ENCODE measurements at regions not wholly inside any gene's neighbourhood (a gene's known extent, or its start where the extent isn't known, plus 50 kb on each side); places are given as distances from the start of the nearest gene placed in this dataset.
"Not testable (repeated sequence)": the region's sequence is repeated elsewhere in the genome, so short reads cannot be mapped to it uniquely, and the experiment has no call there.

DNA sequence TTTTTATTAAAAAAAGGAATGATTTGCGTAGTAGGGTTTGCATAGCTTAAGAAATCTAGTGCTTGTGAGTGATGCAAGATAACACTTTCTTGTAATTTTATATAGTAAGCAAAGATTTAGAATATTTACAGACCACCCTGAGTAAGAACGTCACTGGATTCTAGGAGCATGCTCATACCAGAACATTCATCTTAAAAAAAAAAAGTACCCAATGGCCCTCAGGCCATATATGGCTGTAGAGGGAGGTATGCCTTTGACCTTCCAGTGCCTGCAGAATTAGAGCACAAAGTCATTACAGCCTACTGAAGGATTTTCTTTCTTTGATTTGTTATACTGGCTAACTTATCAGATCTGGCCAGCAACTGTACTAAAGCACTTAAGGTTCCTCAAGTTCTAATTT is 236.3 kb upstream of the GYPA start:
- DNase-seq: no peak

DNA sequence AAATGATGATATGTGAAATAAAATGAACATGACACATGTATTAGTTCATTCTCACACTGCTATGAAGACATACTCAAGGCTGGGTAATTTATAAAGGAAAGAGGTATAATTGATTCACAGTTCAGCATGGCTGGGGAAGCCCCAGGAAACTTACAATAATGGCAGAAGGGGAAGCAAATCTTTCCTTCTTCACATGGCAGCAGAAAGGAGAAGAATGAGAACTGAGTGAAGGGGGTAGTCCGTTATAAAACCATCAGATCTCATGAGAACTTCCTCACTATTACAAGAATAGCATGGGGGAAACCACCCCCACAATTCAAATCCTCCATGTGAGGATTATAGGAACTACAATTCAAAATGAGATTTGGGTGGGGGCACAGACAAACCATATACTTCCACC is 243.9 kb upstream of the GYPA start:
- no peak for DNase-seq

DNA sequence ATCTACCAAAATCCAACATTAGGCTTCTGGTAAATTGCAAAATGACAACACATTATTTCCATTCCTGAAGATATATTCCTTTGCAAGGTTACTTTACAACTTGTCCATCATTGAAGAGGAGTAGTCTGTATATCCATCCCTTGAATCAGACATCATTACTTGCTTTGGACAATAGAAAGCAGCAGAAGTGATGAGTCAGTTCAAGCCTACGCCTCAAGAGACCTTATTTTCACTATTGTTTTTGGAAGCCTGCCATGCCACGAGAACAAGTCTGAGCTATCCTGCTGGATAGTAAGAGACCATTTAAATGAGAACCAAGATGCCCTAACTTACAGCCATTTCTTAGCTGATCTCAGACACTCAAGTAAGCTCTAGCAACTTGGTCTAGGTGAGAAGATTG is 246.0 kb upstream of the HHIP start:
- DNase-seq: no peak

DNA sequence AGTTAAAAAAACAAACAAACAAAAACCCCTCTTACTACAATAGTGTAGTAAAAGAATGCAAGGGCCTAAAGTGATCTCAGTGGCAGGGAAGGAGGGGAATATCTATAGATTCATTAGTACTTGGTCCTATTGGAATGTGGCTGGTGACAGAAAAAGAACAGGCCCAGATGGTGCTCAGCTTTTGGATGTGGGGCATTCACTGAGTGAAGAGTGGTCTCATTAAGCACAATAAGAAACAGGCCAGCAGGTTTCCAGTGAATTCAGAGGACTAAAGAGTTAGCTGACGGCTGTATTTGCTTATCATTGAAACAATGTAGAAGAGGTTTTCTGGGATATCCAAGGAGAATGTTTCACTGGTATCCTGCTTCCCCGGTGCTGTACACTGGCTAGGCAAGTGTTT is 243.8 kb upstream of the HHIP start:
- no peak for DNase-seq

DNA sequence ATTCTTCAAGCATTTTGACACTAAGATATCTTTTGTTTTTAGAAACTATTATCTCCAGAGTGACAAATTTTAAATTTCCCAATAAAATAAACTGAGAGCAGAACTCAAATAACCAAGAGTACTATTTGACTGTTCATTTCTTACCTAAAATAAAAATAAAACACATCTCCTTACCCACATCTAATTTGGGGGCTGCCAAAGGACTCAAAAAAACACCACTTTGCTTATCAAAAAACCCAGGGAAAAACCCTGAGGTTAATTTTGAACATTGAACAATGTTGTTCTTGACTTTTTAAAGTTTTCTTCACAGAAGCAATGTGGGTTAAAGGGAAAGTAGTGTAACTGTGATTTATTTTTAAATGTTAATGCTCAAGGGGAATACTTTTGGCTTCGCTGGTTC is 243.0 kb upstream of the HHIP start:
- DNase-seq: no peak

DNA sequence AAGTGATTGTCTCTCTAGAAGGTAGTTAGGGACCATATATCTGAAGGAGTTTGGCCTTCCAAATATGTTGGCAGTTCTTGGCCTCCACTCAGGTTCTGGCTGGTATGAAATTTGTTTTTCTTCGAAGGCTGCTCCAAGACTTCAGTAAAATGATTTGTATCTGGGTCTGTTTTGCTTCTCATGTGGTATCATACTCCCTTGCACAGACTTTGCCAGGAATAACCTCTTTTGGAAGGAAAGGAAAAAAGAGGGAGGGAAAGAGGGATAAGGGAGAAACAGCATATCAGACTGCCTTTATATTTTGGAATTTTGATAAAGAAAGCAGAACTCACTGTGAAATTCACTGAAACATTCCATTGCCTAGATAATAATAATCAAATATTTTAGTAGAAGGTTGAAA is 242.1 kb upstream of the HHIP start:
- no peak for DNase-seq

DNA sequence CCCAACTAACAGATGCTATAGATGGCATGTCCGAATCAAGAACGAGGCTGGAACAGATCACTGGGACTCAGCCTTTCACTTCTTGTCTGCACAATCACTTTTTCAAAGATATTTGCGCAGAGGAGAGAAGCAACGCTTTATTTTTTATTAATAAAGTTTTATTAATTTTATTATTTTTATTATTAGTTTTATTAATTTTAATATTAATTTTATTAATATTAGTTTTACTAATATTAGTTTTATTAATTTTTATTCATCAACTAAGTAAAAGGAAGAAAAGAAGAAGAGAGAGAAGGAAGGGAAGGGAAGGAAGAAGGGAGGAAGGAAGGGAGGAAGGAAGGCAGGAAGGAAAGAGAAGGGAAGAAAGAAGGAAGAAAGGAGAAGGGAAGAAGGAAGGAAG is 236.4 kb upstream of the HHIP start:
- DNase-seq: no peak

DNA sequence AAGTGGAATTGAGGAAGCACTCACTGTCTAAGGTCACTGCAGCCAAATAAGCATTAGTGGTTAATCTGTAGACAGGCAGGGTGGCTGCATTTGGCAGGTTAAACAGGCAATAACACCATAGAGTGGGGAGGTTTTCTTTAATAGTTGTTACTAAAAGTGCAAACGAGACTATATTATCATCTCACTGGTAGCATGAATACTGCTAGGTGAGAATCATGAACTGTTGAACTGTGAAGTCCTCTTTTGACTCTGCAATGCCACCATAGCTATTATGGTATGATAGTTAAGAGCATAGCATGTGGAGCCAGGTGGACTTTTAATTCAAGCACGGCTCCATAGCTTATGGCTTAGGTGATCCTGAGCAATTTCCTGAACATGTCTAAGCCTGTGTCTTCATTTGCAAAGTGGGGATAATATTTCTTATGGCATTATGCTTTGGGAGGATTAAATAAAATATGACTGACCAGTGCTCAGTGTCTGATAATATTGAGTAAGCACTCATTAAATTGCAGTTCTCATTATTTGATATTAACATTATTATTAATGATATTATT is 235.6 kb upstream of the HHIP start:
- no peak for DNase-seq

DNA sequence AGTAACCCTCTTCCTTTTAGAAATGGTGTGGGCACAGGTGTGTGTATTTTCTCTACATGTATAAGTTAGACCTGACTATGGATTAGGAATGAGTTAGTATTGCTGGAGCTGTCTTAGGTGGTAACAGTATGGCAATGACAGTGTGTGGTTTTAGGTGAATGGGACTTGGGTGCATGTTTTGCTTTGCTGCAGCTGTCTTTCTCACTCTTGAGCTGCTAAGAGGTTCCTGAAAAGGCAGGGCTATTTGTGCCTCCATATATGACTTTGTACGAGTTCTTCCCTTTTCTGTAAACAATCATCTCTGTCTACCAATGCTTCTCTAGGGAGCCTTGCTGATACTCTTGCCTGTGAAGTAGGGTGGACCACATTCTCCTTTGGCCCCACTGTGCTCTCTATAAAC is 234.8 kb upstream of the HHIP start:
- no peak for DNase-seq

DNA sequence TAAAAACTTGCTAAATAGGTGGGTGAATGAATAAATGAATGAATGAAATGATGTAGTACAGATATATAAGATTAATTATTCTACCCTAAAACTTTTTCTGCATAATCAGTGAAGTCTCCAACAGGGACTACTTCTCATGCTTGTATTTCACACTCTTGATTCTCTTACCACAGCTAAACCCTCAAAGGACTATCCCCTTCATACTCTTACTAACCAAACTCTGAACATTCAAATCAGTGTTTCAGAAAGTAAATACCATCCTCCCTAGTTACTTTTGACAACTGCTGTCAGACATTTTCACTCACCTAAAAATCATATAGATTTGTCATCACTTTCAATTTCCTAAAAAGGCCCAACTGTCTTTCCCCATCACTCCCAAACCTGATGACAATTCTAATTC is 234.3 kb upstream of the HHIP start:
- no peak for DNase-seq

DNA sequence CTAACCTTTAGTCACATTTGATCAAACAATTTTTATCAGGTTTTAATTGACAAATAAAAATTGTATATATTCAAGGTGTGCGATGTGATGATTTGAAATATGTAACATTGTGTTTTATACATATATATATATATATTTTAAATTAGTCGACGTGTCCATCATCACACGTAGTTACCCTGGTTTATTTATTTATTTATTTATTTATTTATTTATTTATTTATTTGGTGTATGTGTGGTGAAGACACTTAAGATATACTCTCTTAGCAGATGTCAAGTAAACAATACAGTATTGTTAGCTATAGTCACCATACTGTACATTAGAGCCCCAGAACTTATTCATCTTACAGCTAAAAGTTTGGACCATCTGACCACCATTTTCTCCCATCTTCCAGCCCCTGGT is 224.9 kb upstream of the HHIP start:
- DNase-seq: no peak

DNA sequence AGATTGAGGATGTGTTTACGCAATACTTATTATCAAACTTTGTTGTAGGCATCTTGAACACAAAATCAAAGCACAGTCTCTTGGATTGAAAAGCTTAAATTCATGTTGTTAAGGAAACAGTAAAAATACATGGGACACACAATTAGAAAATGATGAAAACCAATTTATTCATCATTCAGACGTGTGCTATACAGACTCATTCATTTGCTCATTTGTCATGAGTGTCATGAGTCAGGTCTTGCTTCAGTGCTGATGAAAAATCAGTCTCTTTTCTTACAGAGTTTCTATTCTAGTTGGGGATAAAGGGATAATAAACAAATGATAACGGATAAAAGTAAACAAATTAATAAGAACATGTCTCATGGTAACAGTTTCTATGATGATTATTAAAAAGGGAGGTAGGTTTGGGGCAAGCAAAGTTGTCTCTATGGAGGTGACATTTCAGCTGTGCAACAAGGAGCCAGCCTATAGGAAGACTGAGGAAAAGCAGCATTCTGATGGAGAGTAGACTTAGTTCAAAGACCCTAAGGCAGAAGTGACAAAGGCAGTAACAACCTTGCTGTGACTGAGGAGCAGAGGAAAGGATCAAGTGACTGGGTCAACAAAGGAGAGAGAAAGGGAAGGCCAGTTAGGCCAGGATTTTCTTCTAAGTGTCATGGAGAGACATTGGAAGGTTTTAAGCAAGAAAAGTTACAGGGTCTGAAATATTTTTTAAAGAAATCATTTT is 224.0 kb upstream of the HHIP start:
- DNase-seq: no peak

DNA sequence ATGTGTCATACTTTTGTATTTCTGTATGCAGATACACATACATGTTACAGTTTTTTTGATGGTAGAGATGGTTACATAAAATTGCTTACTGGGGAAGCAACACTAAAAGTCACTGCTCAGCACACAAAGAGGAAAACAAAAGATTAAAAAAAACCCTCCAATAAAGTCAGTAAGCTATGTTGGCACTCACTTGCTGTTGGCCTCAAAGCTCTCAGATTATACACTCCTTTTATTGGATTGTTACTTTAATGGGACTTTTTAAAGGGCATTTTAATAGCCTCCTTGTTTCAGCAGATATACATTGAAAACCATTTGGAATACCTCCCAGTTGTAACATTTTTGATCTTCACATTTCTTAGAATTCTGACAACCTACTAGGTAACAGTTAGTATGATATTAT is 222.0 kb upstream of the HHIP start:
- DNase-seq: no peak

DNA sequence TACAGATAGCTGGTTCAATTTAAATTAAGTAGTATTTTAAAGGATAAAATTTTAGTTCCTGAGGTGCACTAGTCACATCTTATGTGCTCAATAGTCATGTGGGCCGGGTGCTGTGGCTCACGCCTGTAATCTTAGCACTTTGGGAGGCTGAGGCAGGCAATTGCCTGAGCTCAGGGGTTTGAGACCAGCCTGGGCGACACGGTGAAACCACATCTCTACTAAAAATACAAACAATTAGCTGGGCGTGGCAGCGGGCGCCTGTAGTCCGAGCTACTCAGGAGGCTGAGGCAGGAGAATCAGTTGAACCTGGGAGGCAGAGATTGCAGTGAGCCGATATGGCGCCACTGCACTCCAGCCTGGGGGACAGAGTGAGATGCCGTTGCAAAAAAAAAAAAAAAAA is 219.9 kb upstream of the HHIP start:
- DNase-seq: not testable (repeated sequence)

DNA sequence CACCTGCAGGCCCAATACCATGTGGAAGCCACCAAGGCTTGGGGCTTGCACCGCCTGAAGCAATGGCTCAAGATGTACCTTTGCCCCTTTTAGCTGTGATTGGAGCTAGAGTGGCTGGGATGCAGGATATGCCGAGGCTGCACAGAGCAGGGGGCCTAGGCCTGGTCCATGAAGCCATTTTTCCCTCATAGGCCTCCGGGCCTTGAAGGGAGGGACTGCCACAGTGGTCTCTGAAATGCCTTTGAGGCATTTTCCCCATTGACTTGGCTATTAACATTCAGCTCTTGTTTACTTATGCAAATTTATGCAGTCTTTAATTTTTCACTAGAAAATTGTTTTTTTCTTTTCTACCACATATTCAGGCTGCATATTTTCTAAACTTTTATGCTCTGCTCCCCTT is 203.2 kb upstream of the HHIP start:
- no peak for DNase-seq

DNA sequence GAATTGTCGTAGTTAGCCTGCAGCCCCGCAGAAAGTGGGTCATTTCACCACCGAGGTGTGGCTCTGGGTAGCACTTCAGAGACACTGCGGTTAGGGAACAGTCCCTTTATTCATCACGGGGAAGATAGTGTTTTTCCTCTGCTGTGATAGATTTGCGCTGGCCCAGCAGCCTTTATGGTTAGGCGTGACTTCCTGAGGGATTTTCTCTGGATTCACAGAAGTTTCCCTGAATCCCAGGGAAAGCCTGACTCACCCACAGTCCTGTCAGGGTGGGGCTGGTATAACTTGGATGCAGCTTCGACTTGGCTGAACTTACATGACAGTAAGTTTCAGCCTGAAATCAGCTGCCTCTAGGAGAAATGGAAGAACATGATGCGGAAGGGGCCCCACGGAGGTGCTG is 196.3 kb upstream of the HHIP start:
- DNase-seq: no peak

DNA sequence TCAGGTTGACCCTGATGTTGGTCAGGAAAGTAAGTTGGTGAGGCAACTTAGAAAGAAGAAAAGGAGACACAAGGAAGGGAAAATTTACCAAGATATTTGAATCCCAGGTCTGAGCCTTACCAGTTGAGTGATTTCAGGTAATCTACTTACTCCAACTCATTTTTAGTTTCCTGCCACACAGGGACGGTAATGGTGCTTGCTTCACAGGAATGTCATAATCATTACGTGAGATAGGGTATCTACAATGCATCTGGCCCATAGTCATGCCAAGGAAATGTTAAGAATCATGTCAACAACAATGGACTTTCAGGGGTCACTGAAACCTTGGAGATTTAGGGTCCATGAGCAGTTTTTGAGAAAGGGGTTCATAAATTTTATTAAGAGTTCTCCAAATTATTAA is 195.4 kb upstream of the HHIP start:
- DNase-seq: no peak

DNA sequence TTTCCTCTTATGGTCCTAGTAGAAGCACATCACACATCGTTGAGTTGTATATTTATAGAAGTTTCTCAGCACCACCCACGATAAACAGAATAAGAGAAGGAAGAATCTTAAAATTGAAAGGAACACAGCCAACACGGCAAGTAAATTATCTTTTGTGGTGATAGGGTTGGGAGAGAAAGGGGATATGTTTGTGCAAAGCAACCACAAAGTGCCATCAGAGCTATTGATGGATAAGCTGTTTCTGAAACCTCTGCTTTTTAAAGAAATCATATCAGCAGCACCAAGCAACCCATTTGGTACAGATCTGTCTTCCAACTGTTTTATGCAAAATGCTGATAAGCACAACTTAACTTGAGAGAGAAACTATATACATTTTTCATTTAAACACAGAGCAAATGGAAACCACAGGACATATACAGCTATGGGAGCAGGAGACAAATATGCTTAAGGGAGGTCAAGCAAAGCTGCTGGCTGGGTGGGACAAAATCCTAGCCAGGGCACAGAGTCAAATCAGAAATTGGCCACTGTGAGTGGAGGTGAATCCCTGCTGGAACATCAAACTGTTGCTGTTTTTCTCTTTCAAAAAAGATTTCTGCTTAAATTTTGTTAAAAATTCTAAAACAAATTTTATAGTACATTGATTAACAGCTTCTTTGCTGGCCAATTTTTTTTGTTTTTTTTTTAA is 194.0 kb upstream of the HHIP start:
- no peak for DNase-seq

DNA sequence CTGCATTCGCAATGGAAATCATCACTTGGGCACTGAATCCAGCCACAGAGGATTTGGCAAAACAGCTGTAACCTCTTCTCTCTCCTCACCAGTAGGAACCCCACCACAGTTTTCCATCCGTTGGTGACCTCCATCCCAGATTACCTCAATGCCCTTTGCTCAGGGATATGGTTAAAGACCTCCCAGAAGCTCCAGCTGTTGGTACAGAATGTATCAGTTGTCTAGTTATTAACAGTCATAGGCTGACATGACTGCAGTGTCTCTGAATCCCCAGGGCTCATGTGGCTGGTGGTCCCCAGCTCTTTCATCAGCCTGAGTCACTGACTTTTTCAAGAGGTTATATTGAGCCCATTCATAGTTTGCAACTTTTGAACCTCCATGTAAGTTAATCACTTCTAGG is 189.8 kb upstream of the HHIP start:
- no peak for DNase-seq

DNA sequence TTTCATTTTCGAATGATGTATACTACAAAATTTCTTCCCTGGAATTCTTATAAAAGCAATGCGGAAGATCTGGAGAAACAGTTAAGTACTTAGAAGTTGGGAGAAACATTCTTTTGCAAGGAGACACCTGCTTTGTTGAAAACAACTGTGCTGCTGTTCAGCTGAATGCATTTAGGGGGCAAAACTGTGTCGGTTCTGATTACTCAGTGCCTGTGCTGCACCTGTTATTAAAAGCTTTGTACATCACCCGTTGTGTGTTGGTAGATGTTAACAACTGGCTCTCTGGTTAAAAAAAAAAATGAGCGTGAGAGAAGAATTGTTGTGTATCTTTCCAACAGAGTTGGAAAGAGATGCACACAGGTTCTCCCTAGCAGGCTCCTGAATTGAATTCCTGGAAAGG is 184.1 kb upstream of the HHIP start:
- no peak for DNase-seq

DNA sequence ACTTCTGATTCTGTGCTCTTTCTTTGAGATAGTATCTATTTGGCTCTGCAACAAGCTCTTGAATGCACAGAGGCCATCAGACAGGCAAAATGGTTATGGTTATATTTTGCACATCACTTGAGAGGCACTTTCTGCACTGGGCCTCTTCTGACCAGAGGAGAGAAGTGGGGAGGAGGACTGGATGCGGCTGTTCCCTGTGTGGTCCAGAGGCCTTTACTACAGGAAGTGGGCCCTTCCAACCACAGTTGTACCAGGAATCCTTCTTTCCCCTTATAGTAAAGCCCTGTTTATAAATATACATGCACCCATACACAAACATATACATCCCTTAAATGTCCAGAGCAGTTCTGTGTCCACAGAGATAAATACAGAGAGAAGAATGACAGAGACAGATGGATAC is 182.7 kb upstream of the HHIP start:
- no peak for DNase-seq

DNA sequence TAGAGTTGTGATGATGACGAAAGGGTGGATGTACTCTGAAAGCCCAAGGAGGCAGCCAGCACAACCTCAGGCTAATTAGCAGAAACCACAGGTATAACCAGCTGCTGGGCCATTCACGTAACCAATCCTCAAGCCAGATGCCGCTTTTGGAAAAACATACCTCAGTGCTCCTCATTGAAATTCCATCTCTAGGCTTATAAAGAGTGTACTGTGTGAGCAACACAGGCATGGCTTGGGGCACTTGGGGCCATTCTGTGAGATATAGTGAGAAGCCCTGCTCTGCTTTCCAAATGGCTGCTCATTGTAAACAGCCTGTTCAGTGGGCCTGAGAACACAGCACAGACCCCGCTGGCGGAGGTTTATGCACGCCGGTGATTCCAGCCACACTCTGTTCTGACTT is 182.1 kb upstream of the HHIP start:
- DNase-seq: no peak

DNA sequence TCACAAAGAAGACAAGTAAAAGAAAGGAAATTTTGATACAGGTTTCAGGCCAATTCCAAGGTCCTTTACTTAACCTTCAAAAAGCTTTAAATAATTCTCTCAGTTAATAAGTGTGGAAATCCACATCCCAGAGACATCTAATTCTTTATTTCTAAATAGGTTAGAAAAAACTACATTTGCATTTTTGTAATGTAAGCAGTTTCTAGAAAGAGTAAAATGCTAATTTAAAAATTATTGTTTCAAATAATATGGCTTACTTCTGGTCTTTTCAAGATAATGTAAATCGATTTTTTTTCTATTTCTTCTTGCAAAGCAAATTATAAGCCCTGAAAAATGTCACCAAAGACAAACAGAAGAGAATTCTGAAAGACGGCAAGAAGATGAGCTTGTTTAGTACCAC is 180.4 kb upstream of the HHIP start:
- DNase-seq: no peak

DNA sequence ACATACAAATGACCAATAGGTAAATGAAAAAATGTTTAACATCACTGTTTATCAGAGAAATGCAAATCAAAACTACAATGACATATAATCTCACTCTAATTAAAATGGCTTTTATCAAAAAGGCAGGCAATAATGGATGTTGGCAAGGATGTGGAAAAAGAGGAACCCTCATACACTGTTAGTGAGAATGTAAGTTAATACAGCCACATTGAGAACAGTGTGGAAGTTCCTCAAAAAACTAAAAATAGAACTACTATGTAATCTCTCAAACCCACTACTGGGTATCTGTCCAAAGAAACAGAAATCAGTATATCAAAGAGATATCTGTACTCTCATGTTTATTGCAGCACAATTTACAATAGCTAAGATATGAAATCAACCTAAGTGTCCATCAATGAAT is 165.9 kb upstream of the HHIP start:
- no peak for DNase-seq

DNA sequence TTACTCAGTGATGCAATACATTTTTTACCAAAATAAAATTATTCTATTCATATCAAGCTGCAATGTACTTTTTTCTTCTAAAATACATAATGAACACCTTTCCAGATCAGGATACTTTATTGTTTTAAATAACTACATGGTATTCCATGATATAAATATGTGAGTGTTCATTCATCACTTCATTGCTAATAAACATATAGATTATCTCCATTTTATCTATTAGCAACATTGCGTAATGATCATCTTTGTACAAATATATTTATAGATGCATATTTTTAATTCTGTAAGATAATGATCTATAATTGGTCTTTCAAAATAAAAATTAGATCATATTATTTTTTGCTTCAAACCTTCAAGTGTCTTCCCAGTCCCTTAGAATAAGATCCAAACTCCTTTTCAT is 156.1 kb upstream of the HHIP start:
- no peak for DNase-seq
